Liver (tissue), 8 donors: ENCODE measurements at regions not wholly inside any gene's neighbourhood (a gene's known extent, or its start where the extent isn't known, plus 50 kb on each side); places are given as distances from the start of the nearest gene placed in this dataset.

ENCODE experiments used
- DNase-seq: peaks from one replicate; pipeline ENCODE4 v3.0.0-alpha.2; 2017; ENCODE audit warnings: low spot score
- H3K27ac ChIP-seq, 2 donors: one replicate each; pipeline ENCODE4 v1.7.0; 2013; ENCODE audit warnings: inconsistent platforms in 2 of 2, low read length in 2 of 2, control low read depth in 1 of 2, low read depth in 1 of 2, mild to moderate bottlenecking in 1 of 2
- H3K27me3 ChIP-seq, 4 donors: one replicate each; pipeline versions ENCODE4 v1.6.1 to v1.7.0; 2013; ENCODE audit warnings: low read length in 3 of 4, inconsistent platforms in 1 of 4, mild to moderate bottlenecking in 1 of 4, moderate library complexity in 1 of 4; ENCODE audit not compliant: control insufficient read depth in 4 of 4, insufficient read depth in 4 of 4
- H3K36me3 ChIP-seq, 4 donors: one replicate each; pipeline versions ENCODE4 v1.6.1 to v1.7.0; 2013; ENCODE audit warnings: low read length in 3 of 4, mild to moderate bottlenecking in 3 of 4, low read depth in 1 of 4, moderate library complexity in 1 of 4; ENCODE audit not compliant: control insufficient read depth in 4 of 4, insufficient read depth in 3 of 4
- H3K4me1 ChIP-seq, 4 donors: one replicate each; pipeline versions ENCODE4 v1.6.1 to v1.7.0; 2013; ENCODE audit warnings: low read length in 3 of 4, mild to moderate bottlenecking in 3 of 4, moderate library complexity in 1 of 4; ENCODE audit not compliant: control insufficient read depth in 4 of 4, insufficient read depth in 4 of 4
- H3K4me3 ChIP-seq, 3 donors: one replicate each; pipeline versions ENCODE4 v1.6.1 to v1.7.0; 2013; ENCODE audit warnings: low read length in 3 of 3, control low read depth in 1 of 3, low read depth in 1 of 3, mild to moderate bottlenecking in 1 of 3
- H3K9ac ChIP-seq, 2 donors: one replicate each; pipeline ENCODE4 v1.7.0; 2013; ENCODE audit warnings: low read length in 2 of 2, mild to moderate bottlenecking in 2 of 2, moderate library complexity in 2 of 2, control low read depth in 1 of 2, low read depth in 1 of 2
- H3K9me3 ChIP-seq, 4 donors: one replicate each; pipeline versions ENCODE4 v1.6.1 to v1.7.0; 2013; ENCODE audit warnings: low read length in 3 of 4; ENCODE audit not compliant: control insufficient read depth in 4 of 4
- EGR1 ChIP-seq, 2 donors: IDR thresholded peaks; 2 replicates each; pipeline ENCODE4 v1.6.1; 2016 to 2018; ENCODE audit warnings: antibody characterized with exemption in 2 of 2, low read depth in 2 of 2
- FOXA1 ChIP-seq: IDR thresholded peaks from 2 replicates; pipeline ENCODE4 v1.6.1; 2016; ENCODE audit warnings: antibody characterized with exemption
- FOXA2 ChIP-seq: IDR thresholded peaks from 2 replicates; pipeline ENCODE4 v1.6.1; 2016; ENCODE audit warnings: antibody characterized with exemption
- GABPA ChIP-seq, 2 donors: IDR thresholded peaks in 1 of 2; conservative IDR thresholded peaks in 1 of 2; 2 replicates each; pipeline ENCODE4 v1.6.1; 2016; ENCODE audit warnings: antibody characterized with exemption in 2 of 2, mild to moderate bottlenecking in 1 of 2, moderate library complexity in 1 of 2
- HNF4A ChIP-seq, 2 donors: conservative IDR thresholded peaks; 2 replicates each; pipeline ENCODE4 v1.6.1; 2016; ENCODE audit warnings: antibody characterized with exemption in 2 of 2, mild to moderate bottlenecking in 2 of 2
- HNF4G ChIP-seq: IDR thresholded peaks from 2 replicates; pipeline ENCODE4 v1.6.1; 2016; ENCODE audit warnings: antibody characterized with exemption
- NR2F2 ChIP-seq: IDR thresholded peaks from 2 replicates; pipeline ENCODE4 v1.6.1; 2016; ENCODE audit warnings: antibody characterized with exemption
- RAD21 ChIP-seq, 2 donors: IDR thresholded peaks; 2 replicates each; pipeline ENCODE4 v1.6.1; 2016; ENCODE audit warnings: antibody characterized with exemption in 2 of 2, mild to moderate bottlenecking in 2 of 2
- RXRA ChIP-seq, 2 donors: IDR thresholded peaks; 2 replicates each; pipeline ENCODE4 v1.6.1; 2017 to 2018; ENCODE audit warnings: antibody characterized with exemption in 2 of 2, mild to moderate bottlenecking in 1 of 2
- SP1 ChIP-seq: IDR thresholded peaks from 2 replicates; pipeline ENCODE4 v1.6.1; 2018; ENCODE audit warnings: antibody characterized with exemption, mild to moderate bottlenecking
- YY1 ChIP-seq: IDR thresholded peaks from 2 replicates; pipeline ENCODE4 v1.6.1; 2016; ENCODE audit warnings: antibody characterized with exemption, mild to moderate bottlenecking
- whole genome bisulfite sequencing: extraction: QIAGEN DNeasy Blood & Tissue Kit; methylation state at CpG from one replicate; pipeline ENCODE4 v1.1.7; 2013; 5-methylcytosine and 5-hydroxymethylcytosine counted together
- TF ChIP-seq, protein P1 (sequence below): fragments of 150-350 bp; IDR thresholded peaks from 2 replicates; pipeline ENCODE4 v1.5.1; 2017; ENCODE audit warnings: improper control_type of control experiment, low read depth, low read length; ENCODE audit not compliant: missing input control
- TF ChIP-seq, protein P2 (sequence below): IDR thresholded peaks from 2 replicates; pipeline ENCODE4 v1.6.1; 2016; ENCODE audit warnings: antibody characterized with exemption
- TF ChIP-seq, protein P3 (sequence below): IDR thresholded peaks from 2 replicates; pipeline ENCODE4 v1.6.1; 2016; ENCODE audit warnings: antibody characterized with exemption, mild to moderate bottlenecking
- TF ChIP-seq, protein P4 (sequence below): IDR thresholded peaks from 2 replicates; pipeline ENCODE4 v1.6.1; 2016; ENCODE audit warnings: antibody characterized with exemption
- TF ChIP-seq, protein P5 (sequence below): IDR thresholded peaks from 2 replicates; pipeline ENCODE4 v1.6.1; 2016; ENCODE audit warnings: antibody characterized with exemption
- donor health status: healthy.
- donor health status: healthy.
- donor health status: healthy.
- donor health status: healthy.
- donor health status: healthy.

DNA sequence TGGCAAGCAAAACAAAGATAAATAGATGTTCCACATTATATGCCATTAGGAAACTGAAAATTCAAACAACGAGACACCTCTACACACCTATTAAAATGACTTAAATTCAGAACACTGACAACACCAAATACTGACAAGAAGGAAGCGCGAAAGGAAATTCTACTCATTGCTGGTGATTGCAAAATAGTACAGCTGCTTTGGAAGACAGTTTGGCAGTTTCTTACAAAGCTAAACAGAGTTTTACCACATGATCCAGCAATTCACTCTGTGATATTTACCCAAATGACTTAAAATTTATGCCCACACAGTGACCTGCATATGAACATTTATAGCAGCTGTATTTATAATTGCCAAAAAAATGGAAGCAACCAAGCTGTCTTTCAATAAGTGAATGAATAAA lies 232.6 kb downstream of the CASP12 start:
- Histone ChIP-seq H3K4me3 (no peak overlapping the region), H3K27ac (no peak overlapping the region), H3K27me3 (no peaks in the 10 kb centered on the region), H3K4me1 (no peaks in the 10 kb centered on the region), H3K36me3 (no peaks in the 10 kb centered on the region), H3K9ac (no peak overlapping the region), H3K9me3 (no peaks in the 10 kb centered on the region)
- 74% methylated on average over 3 of the region's 3 CpGs for WGBS
- no peak for DNase-seq
- TF ChIP-seq, protein P1, sequence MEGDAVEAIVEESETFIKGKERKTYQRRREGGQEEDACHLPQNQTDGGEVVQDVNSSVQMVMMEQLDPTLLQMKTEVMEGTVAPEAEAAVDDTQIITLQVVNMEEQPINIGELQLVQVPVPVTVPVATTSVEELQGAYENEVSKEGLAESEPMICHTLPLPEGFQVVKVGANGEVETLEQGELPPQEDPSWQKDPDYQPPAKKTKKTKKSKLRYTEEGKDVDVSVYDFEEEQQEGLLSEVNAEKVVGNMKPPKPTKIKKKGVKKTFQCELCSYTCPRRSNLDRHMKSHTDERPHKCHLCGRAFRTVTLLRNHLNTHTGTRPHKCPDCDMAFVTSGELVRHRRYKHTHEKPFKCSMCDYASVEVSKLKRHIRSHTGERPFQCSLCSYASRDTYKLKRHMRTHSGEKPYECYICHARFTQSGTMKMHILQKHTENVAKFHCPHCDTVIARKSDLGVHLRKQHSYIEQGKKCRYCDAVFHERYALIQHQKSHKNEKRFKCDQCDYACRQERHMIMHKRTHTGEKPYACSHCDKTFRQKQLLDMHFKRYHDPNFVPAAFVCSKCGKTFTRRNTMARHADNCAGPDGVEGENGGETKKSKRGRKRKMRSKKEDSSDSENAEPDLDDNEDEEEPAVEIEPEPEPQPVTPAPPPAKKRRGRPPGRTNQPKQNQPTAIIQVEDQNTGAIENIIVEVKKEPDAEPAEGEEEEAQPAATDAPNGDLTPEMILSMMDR, result no peak
- TF ChIP-seq HNF4A (conservative IDR thresholded peaks at IDR 0.05), result no peak
- TF ChIP-seq, protein P2, sequence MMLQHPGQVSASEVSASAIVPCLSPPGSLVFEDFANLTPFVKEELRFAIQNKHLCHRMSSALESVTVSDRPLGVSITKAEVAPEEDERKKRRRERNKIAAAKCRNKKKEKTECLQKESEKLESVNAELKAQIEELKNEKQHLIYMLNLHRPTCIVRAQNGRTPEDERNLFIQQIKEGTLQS, result no peak
- TF ChIP-seq, protein P3, sequence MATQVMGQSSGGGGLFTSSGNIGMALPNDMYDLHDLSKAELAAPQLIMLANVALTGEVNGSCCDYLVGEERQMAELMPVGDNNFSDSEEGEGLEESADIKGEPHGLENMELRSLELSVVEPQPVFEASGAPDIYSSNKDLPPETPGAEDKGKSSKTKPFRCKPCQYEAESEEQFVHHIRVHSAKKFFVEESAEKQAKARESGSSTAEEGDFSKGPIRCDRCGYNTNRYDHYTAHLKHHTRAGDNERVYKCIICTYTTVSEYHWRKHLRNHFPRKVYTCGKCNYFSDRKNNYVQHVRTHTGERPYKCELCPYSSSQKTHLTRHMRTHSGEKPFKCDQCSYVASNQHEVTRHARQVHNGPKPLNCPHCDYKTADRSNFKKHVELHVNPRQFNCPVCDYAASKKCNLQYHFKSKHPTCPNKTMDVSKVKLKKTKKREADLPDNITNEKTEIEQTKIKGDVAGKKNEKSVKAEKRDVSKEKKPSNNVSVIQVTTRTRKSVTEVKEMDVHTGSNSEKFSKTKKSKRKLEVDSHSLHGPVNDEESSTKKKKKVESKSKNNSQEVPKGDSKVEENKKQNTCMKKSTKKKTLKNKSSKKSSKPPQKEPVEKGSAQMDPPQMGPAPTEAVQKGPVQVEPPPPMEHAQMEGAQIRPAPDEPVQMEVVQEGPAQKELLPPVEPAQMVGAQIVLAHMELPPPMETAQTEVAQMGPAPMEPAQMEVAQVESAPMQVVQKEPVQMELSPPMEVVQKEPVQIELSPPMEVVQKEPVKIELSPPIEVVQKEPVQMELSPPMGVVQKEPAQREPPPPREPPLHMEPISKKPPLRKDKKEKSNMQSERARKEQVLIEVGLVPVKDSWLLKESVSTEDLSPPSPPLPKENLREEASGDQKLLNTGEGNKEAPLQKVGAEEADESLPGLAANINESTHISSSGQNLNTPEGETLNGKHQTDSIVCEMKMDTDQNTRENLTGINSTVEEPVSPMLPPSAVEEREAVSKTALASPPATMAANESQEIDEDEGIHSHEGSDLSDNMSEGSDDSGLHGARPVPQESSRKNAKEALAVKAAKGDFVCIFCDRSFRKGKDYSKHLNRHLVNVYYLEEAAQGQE, result no peak
- no peak for TF ChIP-seq FOXA1
- no peak for TF ChIP-seq NR2F2
- no peak for TF ChIP-seq RXRA (IDR thresholded peaks at IDR 0.05)
- TF ChIP-seq RAD21 (IDR thresholded peaks at IDR 0.05), result no peak
- TF ChIP-seq GABPA (IDR thresholded peaks at IDR 0.05 in 1 of 2, conservative IDR thresholded peaks at IDR 0.05 in 1 of 2), result no peak
- no peak for TF ChIP-seq EGR1 (IDR thresholded peaks at IDR 0.05; ENCODE audit: low read depth in 2 of 2)
- TF ChIP-seq HNF4G, result no peak
- TF ChIP-seq SP1, result no peak
- TF ChIP-seq FOXA2, result no peak

DNA sequence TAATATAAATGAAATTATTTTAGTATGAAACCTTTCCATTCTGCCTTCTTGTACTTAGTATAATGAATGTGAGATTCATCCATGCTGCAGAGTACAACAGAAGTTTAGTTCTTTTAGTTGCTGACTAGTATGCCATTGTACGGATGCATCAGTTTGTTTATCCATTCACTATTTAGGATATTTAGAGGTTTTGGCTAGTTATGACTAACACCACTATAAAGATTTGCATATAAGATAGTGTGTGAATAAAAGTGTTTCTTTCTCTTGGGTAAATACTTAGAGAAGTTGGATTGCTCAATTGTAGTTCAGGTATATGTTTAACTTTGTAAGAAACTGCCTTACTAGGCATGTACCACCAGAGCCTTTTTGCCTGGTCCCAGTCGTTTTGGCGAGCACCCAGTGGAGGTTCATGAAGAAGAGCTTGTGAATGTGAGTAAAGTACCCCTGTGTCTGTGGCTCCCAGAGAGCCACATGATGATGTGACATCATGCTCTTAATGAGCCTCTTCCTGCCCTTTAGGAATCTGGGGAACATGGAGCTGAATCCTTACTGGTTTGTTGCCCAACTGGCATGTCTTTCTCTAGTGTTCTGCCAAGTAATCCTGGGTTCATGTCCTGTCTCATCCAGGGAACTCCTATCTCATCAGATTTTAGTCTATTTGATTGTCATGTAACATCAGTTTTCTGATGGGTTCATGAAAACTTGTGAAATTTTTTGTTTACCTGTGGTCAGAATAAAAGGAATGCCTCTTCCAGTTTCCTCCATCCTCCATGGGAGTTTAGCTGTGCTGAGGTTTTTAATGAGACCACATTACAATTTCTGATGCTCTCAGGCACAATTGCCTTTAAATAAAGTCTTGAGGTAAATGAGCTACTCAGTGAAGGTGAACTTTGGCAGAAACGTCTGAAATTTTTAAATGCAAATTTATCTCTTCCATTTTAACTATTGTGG lies 234.8 kb downstream of the CASP12 start:
- Histone ChIP-seq H3K27me3 (no peaks in the 10 kb centered on the region), H3K36me3 (no peaks in the 10 kb centered on the region), H3K4me1 (no peaks in the 10 kb centered on the region), H3K9ac (no peak overlapping the region), H3K27ac (no peak overlapping the region), H3K9me3 (no peaks in the 10 kb centered on the region), H3K4me3 (no peak overlapping the region)
- TF ChIP-seq RAD21 (IDR thresholded peaks at IDR 0.05) (no peak), HNF4A (conservative IDR thresholded peaks at IDR 0.05) (no peak), YY1 (no peak), SP1 (no peak)
- TF ChIP-seq, protein P1, result no peak
- TF ChIP-seq, protein P4, sequence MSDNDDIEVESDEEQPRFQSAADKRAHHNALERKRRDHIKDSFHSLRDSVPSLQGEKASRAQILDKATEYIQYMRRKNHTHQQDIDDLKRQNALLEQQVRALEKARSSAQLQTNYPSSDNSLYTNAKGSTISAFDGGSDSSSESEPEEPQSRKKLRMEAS, result no peak
- TF ChIP-seq, protein P5, sequence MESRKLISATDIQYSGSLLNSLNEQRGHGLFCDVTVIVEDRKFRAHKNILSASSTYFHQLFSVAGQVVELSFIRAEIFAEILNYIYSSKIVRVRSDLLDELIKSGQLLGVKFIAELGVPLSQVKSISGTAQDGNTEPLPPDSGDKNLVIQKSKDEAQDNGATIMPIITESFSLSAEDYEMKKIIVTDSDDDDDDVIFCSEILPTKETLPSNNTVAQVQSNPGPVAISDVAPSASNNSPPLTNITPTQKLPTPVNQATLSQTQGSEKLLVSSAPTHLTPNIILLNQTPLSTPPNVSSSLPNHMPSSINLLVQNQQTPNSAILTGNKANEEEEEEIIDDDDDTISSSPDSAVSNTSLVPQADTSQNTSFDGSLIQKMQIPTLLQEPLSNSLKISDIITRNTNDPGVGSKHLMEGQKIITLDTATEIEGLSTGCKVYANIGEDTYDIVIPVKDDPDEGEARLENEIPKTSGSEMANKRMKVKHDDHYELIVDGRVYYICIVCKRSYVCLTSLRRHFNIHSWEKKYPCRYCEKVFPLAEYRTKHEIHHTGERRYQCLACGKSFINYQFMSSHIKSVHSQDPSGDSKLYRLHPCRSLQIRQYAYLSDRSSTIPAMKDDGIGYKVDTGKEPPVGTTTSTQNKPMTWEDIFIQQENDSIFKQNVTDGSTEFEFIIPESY, result no peak
- WGBS, result 71% methylated on average over 4 of the region's 4 CpGs
- no peak for DNase-seq
